H9 (cell line): ENCODE measurements at regions not wholly inside any gene's neighbourhood (a gene's known extent, or its start where the extent isn't known, plus 50 kb on each side); places are given as distances from the start of the nearest gene placed in this dataset.

Experiments
- DNase-seq: peaks from one replicate; pipeline ENCODE4 v3.0.0-alpha.2; 2017
- H2AFZ ChIP-seq: one replicate; pipeline ENCODE4 v1.6.1; 2013; ENCODE audit warnings: mild to moderate bottlenecking, low read length, control low read depth, moderate library complexity
- H2AK5ac ChIP-seq: 2 replicates; pipeline ENCODE4 v1.6.1; 2013; ENCODE audit warnings: low read length, control low read depth, mixed read lengths; ENCODE audit not compliant: insufficient read length
- H2BK120ac ChIP-seq: one replicate; pipeline ENCODE4 v1.6.1; 2013; ENCODE audit warnings: low read depth, mild to moderate bottlenecking, low read length, control low read depth, inconsistent platforms; ENCODE audit not compliant: poor library complexity, severe bottlenecking
- H2BK12ac ChIP-seq: 2 replicates; pipeline ENCODE4 v1.6.1; 2013; ENCODE audit warnings: low read length, control low read depth, mixed read lengths, low read depth; ENCODE audit not compliant: insufficient read length
- H2BK15ac ChIP-seq: 2 replicates; pipeline ENCODE4 v1.6.1; 2013; ENCODE audit warnings: low read depth, low read length, control low read depth
- H2BK20ac ChIP-seq: one replicate; pipeline ENCODE4 v1.6.1; 2013; ENCODE audit warnings: low read depth, mild to moderate bottlenecking, low read length, control low read depth, inconsistent platforms; ENCODE audit not compliant: poor library complexity, severe bottlenecking
- H2BK5ac ChIP-seq: 2 replicates; pipeline ENCODE4 v1.6.1; 2013; ENCODE audit warnings: low read length, control low read depth, mixed read lengths; ENCODE audit not compliant: insufficient read length
- H3K14ac ChIP-seq: 2 replicates; pipeline ENCODE4 v1.6.1; 2013; ENCODE audit warnings: low read length, control low read depth; ENCODE audit not compliant: insufficient read depth
- H3K18ac ChIP-seq: 2 replicates; pipeline ENCODE4 v1.6.1; 2013; ENCODE audit warnings: low read depth, mild to moderate bottlenecking, mixed read lengths, low read length, control low read depth; ENCODE audit not compliant: insufficient read length
- H3K23ac ChIP-seq: 2 replicates; pipeline ENCODE4 v1.6.1; 2013; ENCODE audit warnings: low read length, control low read depth, mixed read lengths, low read depth; ENCODE audit not compliant: insufficient read length
- H3K23me2 ChIP-seq: 2 replicates; pipeline ENCODE4 v1.6.1; 2013; ENCODE audit warnings: low read depth, mild to moderate bottlenecking, mixed read lengths, low read length, control low read depth; ENCODE audit not compliant: insufficient read length, poor library complexity, severe bottlenecking
- H3K27ac ChIP-seq: 2 replicates; pipeline ENCODE4 v1.5.1; 2013; ENCODE audit warnings: low read length, control low read depth, mixed read lengths, low read depth; ENCODE audit not compliant: insufficient read length
- H3K27me3 ChIP-seq: 2 replicates; pipeline ENCODE4 v1.6.1; 2013; ENCODE audit warnings: low read length, control low read depth, inconsistent platforms; ENCODE audit not compliant: insufficient read depth
- H3K4ac ChIP-seq: 2 replicates; pipeline ENCODE4 v1.6.1; 2013; ENCODE audit warnings: low read depth, mild to moderate bottlenecking, control low read depth, inconsistent platforms, low read length, moderate library complexity
- H3K4me1 ChIP-seq: 2 replicates; pipeline ENCODE4 v1.6.1; 2013; ENCODE audit warnings: low read length, control low read depth, inconsistent platforms; ENCODE audit not compliant: insufficient read depth
- H3K4me2 ChIP-seq: 2 replicates; pipeline ENCODE4 v1.6.1; 2013; ENCODE audit warnings: low read length, control low read depth, mixed read lengths; ENCODE audit not compliant: insufficient read length, insufficient read depth
- H3K56ac ChIP-seq: 2 replicates; pipeline ENCODE4 v1.6.1; 2013; ENCODE audit warnings: low read depth, mild to moderate bottlenecking, mixed read lengths, low read length, control low read depth; ENCODE audit not compliant: insufficient read length
- H3K79me1 ChIP-seq: 2 replicates; pipeline ENCODE4 v1.6.1; 2013; ENCODE audit warnings: low read depth, mild to moderate bottlenecking, moderate library complexity, low read length, control low read depth, inconsistent platforms; ENCODE audit not compliant: insufficient read depth, poor library complexity, severe bottlenecking
- H3K79me2 ChIP-seq: 2 replicates; pipeline ENCODE4 v1.6.1; 2013; ENCODE audit warnings: low read length, control low read depth, inconsistent platforms; ENCODE audit not compliant: insufficient read depth
- H3K9ac ChIP-seq: 2 replicates; pipeline ENCODE4 v1.6.1; 2013; ENCODE audit warnings: low read length, control low read depth, mixed read lengths; ENCODE audit not compliant: insufficient read length; ENCODE audit errors: extremely low read depth
- H3K9me3 ChIP-seq: one replicate; pipeline ENCODE4 v1.6.1; 2013; ENCODE audit warnings: low read depth, low read length, inconsistent platforms; ENCODE audit not compliant: control insufficient read depth
- H3T11ph ChIP-seq: one replicate; pipeline ENCODE4 v1.6.1; 2013; ENCODE audit warnings: mild to moderate bottlenecking, low read length, control low read depth, inconsistent platforms
- H4K20me1 ChIP-seq: one replicate; pipeline ENCODE4 v1.6.1; 2013; ENCODE audit not compliant: control insufficient read depth, insufficient read length, insufficient read depth
- H4K5ac ChIP-seq: 2 replicates; pipeline ENCODE4 v1.6.1; 2013; ENCODE audit warnings: low read depth, mild to moderate bottlenecking, mixed read lengths, low read length, control low read depth; ENCODE audit not compliant: insufficient read length
- H4K8ac ChIP-seq: replicated peaks from 2 replicates; pipeline ENCODE4 v1.6.1; 2013; ENCODE audit warnings: low read length, control low read depth, mixed read lengths, low read depth; ENCODE audit not compliant: insufficient read length
- H4K91ac ChIP-seq: 2 replicates; pipeline ENCODE4 v1.6.1; 2013; ENCODE audit warnings: low read depth, mild to moderate bottlenecking, moderate library complexity, mixed read lengths, low read length, control low read depth; ENCODE audit not compliant: insufficient read length
- H3K27ac Mint-ChIP-seq, 3 experiments: 2 replicates in 2 of 3; 3 replicates in 1 of 3; pipeline ENCODE4 v1.8.0; 2020 to 2021; ENCODE audit warnings: mixed read lengths in 3 of 3, mild to moderate bottlenecking in 1 of 3, moderate library complexity in 1 of 3
- H3K27me3 Mint-ChIP-seq: 2 replicates; pipeline ENCODE4 v1.8.0; 2021; ENCODE audit warnings: low read depth, mild to moderate bottlenecking, moderate library complexity, mixed read lengths
- H3K36me3 Mint-ChIP-seq, 3 experiments: 2 replicates in 2 of 3; 3 replicates in 1 of 3; pipeline ENCODE4 v1.8.0; 2020 to 2021; ENCODE audit warnings: low read depth in 3 of 3, mixed read lengths in 3 of 3; ENCODE audit not compliant: insufficient read depth in 1 of 3
- H3K4me1 Mint-ChIP-seq, 2 experiments: 2 replicates each; pipeline ENCODE4 v1.8.0; 2020; ENCODE audit warnings: mixed read lengths in 2 of 2
- H3K4me3 Mint-ChIP-seq, 2 experiments: 2 replicates in 1 of 2; 3 replicates in 1 of 2; pipeline ENCODE4 v1.8.0; 2020 to 2021; ENCODE audit warnings: mild to moderate bottlenecking in 2 of 2, mixed read lengths in 2 of 2, moderate library complexity in 1 of 2
- H3K9me3 Mint-ChIP-seq, 2 experiments: 2 replicates in 1 of 2; 3 replicates in 1 of 2; pipeline ENCODE4 v1.8.0; 2020; ENCODE audit warnings: mild to moderate bottlenecking in 2 of 2, mixed read lengths in 2 of 2, moderate library complexity in 1 of 2
- CTCF ChIP-seq: fragments of 200-600 bp; sonication (generic); conservative IDR thresholded peaks from 3 replicates; pipeline ENCODE4 v1.8.0; 2021; ENCODE audit warnings: antibody characterized with exemption, mild to moderate bottlenecking
- WGBS: extraction: QIAGEN DNeasy Blood & Tissue Kit; methylation state at CpG from one replicate; pipeline ENCODE4 v1.1.7; 2013; ENCODE audit warnings: missing lambda C conversion rate, low lambda C conversion rate, mixed read lengths; ENCODE audit not compliant: insufficient read length; ENCODE audit errors: extremely low coverage; 5-methylcytosine and 5-hydroxymethylcytosine counted together

DNA sequence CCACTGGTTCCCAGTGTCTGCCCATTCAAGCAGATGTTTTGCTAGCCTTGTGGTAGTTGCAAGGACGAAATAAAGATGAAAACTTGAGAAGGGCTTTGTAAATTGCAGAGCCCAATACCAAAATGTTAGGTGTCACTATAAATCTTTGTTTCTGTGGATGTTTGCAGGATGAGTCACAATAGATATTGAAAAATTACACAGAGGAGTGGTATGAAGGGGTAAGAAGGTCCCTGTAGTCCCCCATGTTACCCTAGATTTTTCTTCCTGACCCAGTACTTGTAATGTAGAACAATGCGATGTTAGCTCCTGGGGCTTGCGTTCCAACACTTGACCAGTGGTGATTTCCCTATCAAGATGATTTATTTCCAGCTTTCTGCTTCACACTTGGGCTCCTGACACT lies 102.6 kb upstream of the LYZL1 start:
- Histone ChIP-seq H3K4ac (no peak overlapping the region), H3T11ph (no peak overlapping the region), H2BK5ac (no peak overlapping the region), H2BK120ac (no peak overlapping the region), H3K4me1 (no peaks in the 10 kb centered on the region), H2AK5ac (no peak overlapping the region), H3K79me1 (no peaks in the 10 kb centered on the region), H2BK12ac (no peak overlapping the region), H3K27ac (no peak overlapping the region), H4K5ac (no peak overlapping the region), H3K9ac (no peak overlapping the region), H3K27me3 (no peaks in the 10 kb centered on the region; the same call in 1 of the 2 replicates), H2BK20ac (no peak overlapping the region), H3K18ac (no peak overlapping the region), H3K56ac (no peak overlapping the region), H3K9me3 (no peaks in the 10 kb centered on the region), H3K14ac (no peak overlapping the region), H4K91ac (no peak overlapping the region), H4K8ac (no peak overlapping the region), H2BK15ac (no peak overlapping the region), H3K23me2 (no peaks in the 10 kb centered on the region), H3K79me2 (no peaks in the 10 kb centered on the region), H3K4me2 (no peak overlapping the region), H3K23ac (no peak overlapping the region), H2AFZ (no peak overlapping the region), H4K20me1 (no peaks in the 10 kb centered on the region)
- WGBS: no CpG with 5 or more reads among the region's 3 CpGs
- Mint-ChIP-seq H3K4me1 (peaks cover 7% of the 10 kb centered on the region in 2 experiments), H3K27me3 (no peaks in the 10 kb centered on the region), H3K9me3 (no peaks in the 10 kb centered on the region), H3K36me3 (no peaks in the 10 kb centered on the region), H3K4me3 (no peak overlapping the region), H3K27ac (no peak overlapping the region; a peak in 1 of 7 replicates)
- no peak for TF ChIP-seq CTCF
- no peak for DNase-seq
